Left kidney (tissue), 1 donor: ENCODE measurements at regions not wholly inside any gene's neighbourhood (a gene's known extent, or its start where the extent isn't known, plus 50 kb on each side); places are given as distances from the start of the nearest gene placed in this dataset.

Source experiments
- DNase-seq: peaks from one replicate; pipeline ENCODE4 v3.0.0-alpha.2; 2013

- DNase-seq, result no peak
Observed at GRCh38 chr21:28344985-28345384, 647.7 kb downstream of the LTN1 start.

- DNase-seq, result no peak
Observed at GRCh38 chr21:28342212-28342810, 650.4 kb downstream of the LTN1 start.

- DNase-seq, result no peak
Observed at GRCh38 chr21:28339403-28339802, 653.3 kb downstream of the LTN1 start.

- no peak for DNase-seq
Observed at GRCh38 chr21:28338701-28339305, 653.9 kb downstream of the LTN1 start.

GRCh38 chr21:28337315-28337714, 655.4 kb downstream of the LTN1 start:
- peak; percentile 50 for DNase-seq

GRCh38 chr21:28336314-28336713, 656.4 kb downstream of the LTN1 start:
- DNase-seq, result peak; percentile 64

- no peak for DNase-seq
Observed at GRCh38 chr21:28334407-28334806, 658.3 kb downstream of the LTN1 start.

- no peak for DNase-seq
Observed at GRCh38 chr21:28333578-28334075, 659.0 kb downstream of the LTN1 start.

GRCh38 chr21:28332796-28333195, 659.9 kb downstream of the LTN1 start:
- no peak for DNase-seq

- DNase-seq, result no peak
Observed at GRCh38 chr21:28325618-28326017, 667.1 kb downstream of the LTN1 start.

- no peak for DNase-seq
Observed at GRCh38 chr21:28324690-28325089, 668.0 kb downstream of the LTN1 start.

- DNase-seq, result no peak
Observed at GRCh38 chr21:28317177-28317950, 675.3 kb downstream of the LTN1 start.

- DNase-seq, result no peak
Observed at GRCh38 chr21:28311411-28312190, 681.1 kb downstream of the LTN1 start.

- DNase-seq, result no peak
Observed at GRCh38 chr21:28310711-28311110, 682.0 kb downstream of the LTN1 start.

GRCh38 chr21:28310171-28310685, 682.4 kb downstream of the LTN1 start:
- DNase-seq, result no peak

- DNase-seq, result no peak
Observed at GRCh38 chr21:28309596-28309995, 683.1 kb downstream of the LTN1 start.

- DNase-seq, result no peak
Observed at GRCh38 chr21:28308516-28308915, 684.2 kb downstream of the LTN1 start.

- DNase-seq, result no peak
Observed at GRCh38 chr21:28299946-28300345, 692.7 kb downstream of the LTN1 start.

- no peak for DNase-seq
Observed at GRCh38 chr21:28298251-28298672, 694.4 kb downstream of the LTN1 start.

GRCh38 chr21:28294051-28294450, 698.6 kb downstream of the LTN1 start:
- DNase-seq, result no peak

- peak; percentile 33 for DNase-seq
Observed at GRCh38 chr21:28283641-28284490, 708.8 kb downstream of the LTN1 start.
